H9 (cell line): ENCODE measurements at regions not wholly inside any gene's neighbourhood (a gene's known extent, or its start where the extent isn't known, plus 50 kb on each side); places are given as distances from the start of the nearest gene placed in this dataset.

Source experiments
- DNase-seq: peaks from one replicate; pipeline ENCODE4 v3.0.0-alpha.2; 2017
- H2AFZ ChIP-seq: one replicate; pipeline ENCODE4 v1.6.1; 2013; ENCODE audit warnings: mild to moderate bottlenecking, low read length, control low read depth, moderate library complexity
- H2AK5ac ChIP-seq: 2 replicates; pipeline ENCODE4 v1.6.1; 2013; ENCODE audit warnings: low read length, control low read depth, mixed read lengths; ENCODE audit not compliant: insufficient read length
- H2BK120ac ChIP-seq: one replicate; pipeline ENCODE4 v1.6.1; 2013; ENCODE audit warnings: low read depth, mild to moderate bottlenecking, low read length, control low read depth, inconsistent platforms; ENCODE audit not compliant: poor library complexity, severe bottlenecking
- H2BK12ac ChIP-seq: 2 replicates; pipeline ENCODE4 v1.6.1; 2013; ENCODE audit warnings: low read length, control low read depth, mixed read lengths, low read depth; ENCODE audit not compliant: insufficient read length
- H2BK15ac ChIP-seq: 2 replicates; pipeline ENCODE4 v1.6.1; 2013; ENCODE audit warnings: low read depth, low read length, control low read depth
- H2BK20ac ChIP-seq: one replicate; pipeline ENCODE4 v1.6.1; 2013; ENCODE audit warnings: low read depth, mild to moderate bottlenecking, low read length, control low read depth, inconsistent platforms; ENCODE audit not compliant: poor library complexity, severe bottlenecking
- H2BK5ac ChIP-seq: 2 replicates; pipeline ENCODE4 v1.6.1; 2013; ENCODE audit warnings: low read length, control low read depth, mixed read lengths; ENCODE audit not compliant: insufficient read length
- H3K14ac ChIP-seq: 2 replicates; pipeline ENCODE4 v1.6.1; 2013; ENCODE audit warnings: low read length, control low read depth; ENCODE audit not compliant: insufficient read depth
- H3K18ac ChIP-seq: 2 replicates; pipeline ENCODE4 v1.6.1; 2013; ENCODE audit warnings: low read depth, mild to moderate bottlenecking, mixed read lengths, low read length, control low read depth; ENCODE audit not compliant: insufficient read length
- H3K23ac ChIP-seq: 2 replicates; pipeline ENCODE4 v1.6.1; 2013; ENCODE audit warnings: low read length, control low read depth, mixed read lengths, low read depth; ENCODE audit not compliant: insufficient read length
- H3K23me2 ChIP-seq: 2 replicates; pipeline ENCODE4 v1.6.1; 2013; ENCODE audit warnings: low read depth, mild to moderate bottlenecking, mixed read lengths, low read length, control low read depth; ENCODE audit not compliant: insufficient read length, poor library complexity, severe bottlenecking
- H3K27ac ChIP-seq: 2 replicates; pipeline ENCODE4 v1.5.1; 2013; ENCODE audit warnings: low read length, control low read depth, mixed read lengths, low read depth; ENCODE audit not compliant: insufficient read length
- H3K27me3 ChIP-seq: 2 replicates; pipeline ENCODE4 v1.6.1; 2013; ENCODE audit warnings: low read length, control low read depth, inconsistent platforms; ENCODE audit not compliant: insufficient read depth
- H3K4ac ChIP-seq: 2 replicates; pipeline ENCODE4 v1.6.1; 2013; ENCODE audit warnings: low read depth, mild to moderate bottlenecking, control low read depth, inconsistent platforms, low read length, moderate library complexity
- H3K4me1 ChIP-seq: 2 replicates; pipeline ENCODE4 v1.6.1; 2013; ENCODE audit warnings: low read length, control low read depth, inconsistent platforms; ENCODE audit not compliant: insufficient read depth
- H3K4me2 ChIP-seq: 2 replicates; pipeline ENCODE4 v1.6.1; 2013; ENCODE audit warnings: low read length, control low read depth, mixed read lengths; ENCODE audit not compliant: insufficient read length, insufficient read depth
- H3K56ac ChIP-seq: 2 replicates; pipeline ENCODE4 v1.6.1; 2013; ENCODE audit warnings: low read depth, mild to moderate bottlenecking, mixed read lengths, low read length, control low read depth; ENCODE audit not compliant: insufficient read length
- H3K79me1 ChIP-seq: 2 replicates; pipeline ENCODE4 v1.6.1; 2013; ENCODE audit warnings: low read depth, mild to moderate bottlenecking, moderate library complexity, low read length, control low read depth, inconsistent platforms; ENCODE audit not compliant: insufficient read depth, poor library complexity, severe bottlenecking
- H3K79me2 ChIP-seq: 2 replicates; pipeline ENCODE4 v1.6.1; 2013; ENCODE audit warnings: low read length, control low read depth, inconsistent platforms; ENCODE audit not compliant: insufficient read depth
- H3K9ac ChIP-seq: 2 replicates; pipeline ENCODE4 v1.6.1; 2013; ENCODE audit warnings: low read length, control low read depth, mixed read lengths; ENCODE audit not compliant: insufficient read length; ENCODE audit errors: extremely low read depth
- H3K9me3 ChIP-seq: one replicate; pipeline ENCODE4 v1.6.1; 2013; ENCODE audit warnings: low read depth, low read length, inconsistent platforms; ENCODE audit not compliant: control insufficient read depth
- H3T11ph ChIP-seq: one replicate; pipeline ENCODE4 v1.6.1; 2013; ENCODE audit warnings: mild to moderate bottlenecking, low read length, control low read depth, inconsistent platforms
- H4K20me1 ChIP-seq: one replicate; pipeline ENCODE4 v1.6.1; 2013; ENCODE audit not compliant: control insufficient read depth, insufficient read length, insufficient read depth
- H4K5ac ChIP-seq: 2 replicates; pipeline ENCODE4 v1.6.1; 2013; ENCODE audit warnings: low read depth, mild to moderate bottlenecking, mixed read lengths, low read length, control low read depth; ENCODE audit not compliant: insufficient read length
- H4K8ac ChIP-seq: replicated peaks from 2 replicates; pipeline ENCODE4 v1.6.1; 2013; ENCODE audit warnings: low read length, control low read depth, mixed read lengths, low read depth; ENCODE audit not compliant: insufficient read length
- H4K91ac ChIP-seq: 2 replicates; pipeline ENCODE4 v1.6.1; 2013; ENCODE audit warnings: low read depth, mild to moderate bottlenecking, moderate library complexity, mixed read lengths, low read length, control low read depth; ENCODE audit not compliant: insufficient read length
- H3K27ac Mint-ChIP-seq, 3 experiments: 2 replicates in 2 of 3; 3 replicates in 1 of 3; pipeline ENCODE4 v1.8.0; 2020 to 2021; ENCODE audit warnings: mixed read lengths in 3 of 3, mild to moderate bottlenecking in 1 of 3, moderate library complexity in 1 of 3
- H3K27me3 Mint-ChIP-seq: 2 replicates; pipeline ENCODE4 v1.8.0; 2021; ENCODE audit warnings: low read depth, mild to moderate bottlenecking, moderate library complexity, mixed read lengths
- H3K36me3 Mint-ChIP-seq, 3 experiments: 2 replicates in 2 of 3; 3 replicates in 1 of 3; pipeline ENCODE4 v1.8.0; 2020 to 2021; ENCODE audit warnings: low read depth in 3 of 3, mixed read lengths in 3 of 3; ENCODE audit not compliant: insufficient read depth in 1 of 3
- H3K4me1 Mint-ChIP-seq, 2 experiments: 2 replicates each; pipeline ENCODE4 v1.8.0; 2020; ENCODE audit warnings: mixed read lengths in 2 of 2
- H3K4me3 Mint-ChIP-seq, 2 experiments: 2 replicates in 1 of 2; 3 replicates in 1 of 2; pipeline ENCODE4 v1.8.0; 2020 to 2021; ENCODE audit warnings: mild to moderate bottlenecking in 2 of 2, mixed read lengths in 2 of 2, moderate library complexity in 1 of 2
- H3K9me3 Mint-ChIP-seq, 2 experiments: 2 replicates in 1 of 2; 3 replicates in 1 of 2; pipeline ENCODE4 v1.8.0; 2020; ENCODE audit warnings: mild to moderate bottlenecking in 2 of 2, mixed read lengths in 2 of 2, moderate library complexity in 1 of 2
- CTCF ChIP-seq: fragments of 200-600 bp; sonication (generic); conservative IDR thresholded peaks from 3 replicates; pipeline ENCODE4 v1.8.0; 2021; ENCODE audit warnings: antibody characterized with exemption, mild to moderate bottlenecking
- WGBS: extraction: QIAGEN DNeasy Blood & Tissue Kit; methylation state at CpG from one replicate; pipeline ENCODE4 v1.1.7; 2013; ENCODE audit warnings: missing lambda C conversion rate, low lambda C conversion rate, mixed read lengths; ENCODE audit not compliant: insufficient read length; ENCODE audit errors: extremely low coverage; 5-methylcytosine and 5-hydroxymethylcytosine counted together

GRCh38 chr1:4312024-4312423 is 342.4 kb upstream of the AJAP1 start:
- Histone ChIP-seq H3K23me2 (no peaks in the 10 kb centered on the region), H2BK20ac (no peak overlapping the region), H2BK15ac (no peak overlapping the region), H3K27ac (no peak overlapping the region), H3K79me2 (no peaks in the 10 kb centered on the region), H3K14ac (no peak overlapping the region), H2AFZ (no peak overlapping the region), H2BK120ac (no peak overlapping the region), H4K8ac (no peak overlapping the region), H2AK5ac (no peak overlapping the region), H4K91ac (no peak overlapping the region), H3T11ph (no peak overlapping the region), H3K4ac (no peak overlapping the region), H3K4me1 (no peaks in the 10 kb centered on the region), H3K9ac (no peak overlapping the region), H4K5ac (no peak overlapping the region), H3K23ac (no peak overlapping the region), H4K20me1 (no peaks in the 10 kb centered on the region), H3K4me2 (no peak overlapping the region), H3K27me3 (no peaks in the 10 kb centered on the region), H3K56ac (no peak overlapping the region), H2BK12ac (no peak overlapping the region), H3K18ac (no peak overlapping the region), H2BK5ac (no peak overlapping the region), H3K9me3 (peaks cover 13% of the 10 kb centered on the region), H3K79me1 (no peaks in the 10 kb centered on the region)
- no CpG with 5 or more reads among the region's 6 CpGs for WGBS
- H3K27me3 Mint-ChIP-seq = peaks cover 4% of the 10 kb centered on the region
- no peak for TF ChIP-seq CTCF
- no peak overlapping the region for H3K27ac Mint-ChIP-seq
- DNase-seq = no peak
- peaks cover under 1% of the 10 kb centered on the region in 2 experiments; a peak in 1 of 4 replicates for H3K4me1 Mint-ChIP-seq
- H3K9me3 Mint-ChIP-seq = peaks cover 23 to 30% of the 10 kb centered on the region in 2 experiments
- no peak overlapping the region for H3K4me3 Mint-ChIP-seq
- peaks cover 15 to 24% (median 19%) of the 10 kb centered on the region in 3 experiments for H3K36me3 Mint-ChIP-seq
